ENCODE measurements at regions not wholly inside any gene's neighbourhood (a gene's known extent, or its start where the extent isn't known, plus 50 kb on each side); places are given as distances from the start of the nearest gene placed in this dataset.

DNA sequence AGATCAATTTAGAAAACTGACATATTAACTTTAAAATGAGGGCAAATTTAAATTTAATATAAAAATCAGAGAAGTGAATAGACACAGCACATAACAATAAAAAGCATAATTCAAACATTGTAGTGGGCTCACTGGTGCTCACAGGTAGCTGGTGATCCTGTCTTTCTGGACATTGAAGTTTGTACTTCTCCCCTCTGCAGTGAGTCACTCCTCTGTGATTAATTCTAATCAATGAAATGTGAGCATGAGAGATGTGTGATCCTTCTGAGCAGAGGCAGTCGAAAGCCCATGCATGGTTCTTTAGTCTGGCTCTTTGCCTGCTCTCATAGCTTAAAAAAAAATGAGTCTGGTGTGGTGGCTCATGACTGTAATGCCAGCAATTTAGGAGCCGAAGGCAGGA, 59.0 kb upstream of the RERGL start:
- TF ChIP-seq, protein P1, sequence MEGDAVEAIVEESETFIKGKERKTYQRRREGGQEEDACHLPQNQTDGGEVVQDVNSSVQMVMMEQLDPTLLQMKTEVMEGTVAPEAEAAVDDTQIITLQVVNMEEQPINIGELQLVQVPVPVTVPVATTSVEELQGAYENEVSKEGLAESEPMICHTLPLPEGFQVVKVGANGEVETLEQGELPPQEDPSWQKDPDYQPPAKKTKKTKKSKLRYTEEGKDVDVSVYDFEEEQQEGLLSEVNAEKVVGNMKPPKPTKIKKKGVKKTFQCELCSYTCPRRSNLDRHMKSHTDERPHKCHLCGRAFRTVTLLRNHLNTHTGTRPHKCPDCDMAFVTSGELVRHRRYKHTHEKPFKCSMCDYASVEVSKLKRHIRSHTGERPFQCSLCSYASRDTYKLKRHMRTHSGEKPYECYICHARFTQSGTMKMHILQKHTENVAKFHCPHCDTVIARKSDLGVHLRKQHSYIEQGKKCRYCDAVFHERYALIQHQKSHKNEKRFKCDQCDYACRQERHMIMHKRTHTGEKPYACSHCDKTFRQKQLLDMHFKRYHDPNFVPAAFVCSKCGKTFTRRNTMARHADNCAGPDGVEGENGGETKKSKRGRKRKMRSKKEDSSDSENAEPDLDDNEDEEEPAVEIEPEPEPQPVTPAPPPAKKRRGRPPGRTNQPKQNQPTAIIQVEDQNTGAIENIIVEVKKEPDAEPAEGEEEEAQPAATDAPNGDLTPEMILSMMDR (IDR thresholded peaks at IDR 0.05): no peak
- TF ChIP-seq POLR2A (IDR thresholded peaks at IDR 0.05): no peak

All from thyroid gland (tissue), 4 donors.